ENCODE measurements at regions not wholly inside any gene's neighbourhood (a gene's known extent, or its start where the extent isn't known, plus 50 kb on each side); places are given as distances from the start of the nearest gene placed in this dataset.
"Not testable (repeated sequence)": the region's sequence is repeated elsewhere in the genome, so short reads cannot be mapped to it uniquely, and the experiment has no call there.

DNA sequence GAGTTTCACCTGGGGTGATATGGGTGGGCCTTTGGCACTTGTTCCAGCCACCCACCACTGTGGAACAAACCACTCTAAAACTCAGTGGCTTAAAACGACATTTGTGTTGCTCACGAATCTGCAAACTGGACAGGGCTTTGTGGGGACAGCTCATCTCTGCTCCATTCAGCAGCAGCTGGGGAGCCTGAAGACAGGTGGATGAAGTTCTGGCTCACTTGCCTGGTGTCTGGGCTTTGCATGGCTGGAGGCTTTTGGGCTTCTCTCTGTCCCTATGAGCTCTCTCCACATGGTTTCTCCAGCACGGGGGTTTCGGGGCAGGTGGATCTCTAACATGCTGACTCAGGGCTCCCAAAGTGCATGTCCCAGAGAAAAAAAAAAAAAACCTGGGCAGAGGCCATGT, 93.0 kb upstream of the GLI2 start:
- no peak for DNase-seq

DNA sequence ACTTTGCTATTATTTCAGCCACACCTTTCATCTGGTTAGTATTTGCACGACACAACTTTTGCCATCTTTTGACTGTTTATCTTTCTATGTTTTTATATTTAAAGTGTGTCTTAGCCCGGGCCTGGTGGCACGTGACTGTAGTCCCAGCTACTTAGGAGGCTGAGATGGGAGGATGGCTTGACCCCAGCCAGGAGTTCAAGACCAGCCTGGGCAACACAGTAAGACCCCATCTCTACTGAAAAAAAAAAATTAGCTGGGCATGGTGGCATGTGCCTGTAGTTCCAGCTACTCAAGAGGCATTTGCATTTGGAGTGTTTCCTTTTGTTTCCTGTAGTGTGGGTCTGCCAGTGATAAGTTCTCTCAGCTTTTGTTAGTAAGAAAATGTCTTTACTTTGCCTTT, 88.7 kb upstream of the GLI2 start:
- no peak for DNase-seq

GRCh38 chr2:120647487-120647886, 88.2 kb upstream of the GLI2 start:
- DNase-seq: no peak

DNA sequence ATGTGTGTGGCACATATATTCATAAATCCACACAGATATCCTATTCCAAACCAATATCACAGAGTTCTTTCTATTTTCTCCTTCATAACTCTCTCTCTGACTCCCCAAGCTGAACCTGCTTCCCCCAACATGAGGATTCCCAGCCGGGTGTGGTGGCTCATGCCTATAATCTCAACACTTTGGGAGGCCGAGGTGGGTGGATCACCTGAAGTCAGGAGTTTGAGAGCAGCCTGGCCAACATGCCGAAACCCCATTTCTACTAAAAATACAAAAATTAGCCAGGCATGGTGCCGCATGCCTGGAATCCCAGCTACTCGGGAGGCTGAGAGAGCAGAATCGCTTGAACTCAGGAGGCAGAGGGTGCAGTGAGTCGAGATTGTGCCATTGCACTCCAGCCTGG, 86.3 kb upstream of the GLI2 start:
- not testable (repeated sequence) for DNase-seq

DNA sequence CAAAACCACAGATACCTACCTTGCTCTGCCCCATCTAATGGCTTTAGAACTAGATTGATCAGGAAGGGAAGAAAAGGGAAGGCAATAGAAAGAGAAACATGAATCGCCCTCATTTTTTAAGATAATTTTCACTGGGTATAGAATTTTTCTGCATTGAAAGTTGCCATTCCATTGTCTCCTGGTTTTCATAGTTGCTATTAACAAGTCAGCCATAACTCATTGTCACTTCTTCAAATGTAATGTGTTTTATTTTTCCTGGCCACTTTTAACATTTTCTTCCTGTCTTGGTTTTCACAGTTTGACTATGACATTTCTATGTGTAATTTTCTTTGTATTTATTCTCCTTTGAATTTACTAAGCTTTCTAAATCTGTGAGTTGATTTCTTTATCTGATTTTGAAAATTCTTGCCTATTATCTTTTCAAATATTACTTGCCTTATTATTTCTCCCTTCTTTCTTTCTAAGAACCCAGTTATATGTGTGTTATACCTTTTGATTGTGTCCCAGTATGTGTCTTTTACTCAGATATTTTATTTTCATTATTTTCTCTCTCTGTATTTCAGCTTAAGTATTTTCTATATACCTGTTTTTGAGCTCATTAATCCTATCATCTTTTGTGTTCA, 85.5 kb upstream of the GLI2 start:
- DNase-seq: no peak

GRCh38 chr2:120651818-120652217, 83.8 kb upstream of the GLI2 start:
- no peak for DNase-seq

DNA sequence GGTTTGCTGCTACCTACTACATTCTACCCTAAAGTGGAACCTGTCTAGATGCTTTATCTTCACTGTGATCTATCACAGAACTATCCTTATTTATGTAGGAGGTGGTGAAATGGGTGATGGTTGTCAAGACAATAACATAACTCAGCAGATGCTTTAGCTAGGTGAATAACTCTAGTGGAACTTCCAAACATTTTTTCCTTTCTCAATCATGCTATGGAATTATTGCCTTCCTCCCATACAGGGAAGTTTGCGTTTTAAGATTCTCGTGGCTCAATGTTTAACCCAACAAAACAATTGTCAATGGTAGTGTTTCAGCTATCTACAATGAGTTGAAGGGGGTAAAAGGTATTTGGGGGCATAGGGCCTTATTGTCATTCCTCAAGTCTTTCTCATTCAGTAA, 82.6 kb upstream of the GLI2 start:
- no peak for DNase-seq

DNA sequence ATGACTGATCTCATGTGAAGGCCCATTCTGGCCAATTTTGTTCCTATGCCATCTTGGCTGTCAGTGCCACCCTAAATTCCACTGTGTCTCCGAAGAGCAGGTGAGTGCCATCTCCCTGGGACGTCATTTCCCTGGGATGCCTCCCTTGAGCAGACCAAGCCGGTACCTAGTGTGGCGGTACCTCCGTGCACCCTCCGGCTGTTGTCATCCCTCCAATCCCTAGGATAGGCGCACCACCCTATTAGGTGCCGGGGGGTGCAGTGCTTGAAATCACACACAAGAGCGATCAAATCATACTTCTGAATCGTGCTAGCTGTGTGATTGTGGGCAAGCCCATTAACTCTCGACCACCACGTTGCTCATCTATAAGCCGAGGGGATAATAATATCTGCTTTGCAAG, 81.8 kb upstream of the GLI2 start:
- no peak for DNase-seq

- DNase-seq: no peak
Measured at GRCh38 chr2:120654381-120655134, 81.1 kb upstream of the GLI2 start.

- no peak for DNase-seq
Measured at GRCh38 chr2:120656273-120656950, 79.3 kb upstream of the GLI2 start.

GRCh38 chr2:120658042-120658769, 77.5 kb upstream of the GLI2 start:
- no peak for DNase-seq

GRCh38 chr2:120658770-120659158, 76.9 kb upstream of the GLI2 start:
- DNase-seq: no peak

- DNase-seq: no peak
Measured at GRCh38 chr2:120659275-120659977, 76.2 kb upstream of the GLI2 start.

- DNase-seq: no peak
Measured at GRCh38 chr2:120660056-120660694, 75.5 kb upstream of the GLI2 start.

DNA sequence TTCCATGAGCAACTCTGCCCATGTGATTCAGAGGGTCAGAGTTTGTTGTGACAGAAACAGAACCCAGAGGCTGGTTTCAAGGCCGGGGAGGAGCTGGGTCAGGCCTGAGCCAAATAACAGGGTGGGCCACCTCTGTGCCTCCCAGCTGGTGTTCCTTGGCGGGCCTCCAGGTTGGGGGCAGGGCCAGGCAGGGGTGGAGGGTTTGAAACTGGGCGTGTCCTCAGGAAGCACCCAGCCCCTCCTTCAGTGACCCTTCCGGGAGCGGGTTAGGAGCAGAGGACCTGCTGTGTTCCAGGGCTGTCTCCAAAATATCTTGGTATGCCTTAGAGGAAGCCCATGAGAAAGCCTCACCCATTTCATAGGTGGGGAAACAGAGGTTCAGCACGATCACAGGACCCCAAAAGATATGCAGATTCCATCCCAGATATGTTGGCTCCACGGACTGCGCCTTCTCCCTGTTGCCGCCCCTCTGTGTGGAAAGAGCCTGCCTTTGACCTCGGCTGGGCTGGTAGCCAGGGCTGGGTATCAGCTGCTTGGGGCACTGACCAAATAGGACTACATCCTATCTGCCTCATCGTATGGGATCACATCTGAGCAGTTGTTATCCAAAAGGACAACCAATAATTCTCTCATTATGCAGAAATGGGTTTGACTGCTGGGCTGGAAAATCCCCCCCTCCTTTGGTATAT, 74.8 kb upstream of the GLI2 start:
- peak; percentile 35 for DNase-seq

- peak; percentile 65 for DNase-seq
Measured at GRCh38 chr2:120661551-120661950, 74.1 kb upstream of the GLI2 start.

DNA sequence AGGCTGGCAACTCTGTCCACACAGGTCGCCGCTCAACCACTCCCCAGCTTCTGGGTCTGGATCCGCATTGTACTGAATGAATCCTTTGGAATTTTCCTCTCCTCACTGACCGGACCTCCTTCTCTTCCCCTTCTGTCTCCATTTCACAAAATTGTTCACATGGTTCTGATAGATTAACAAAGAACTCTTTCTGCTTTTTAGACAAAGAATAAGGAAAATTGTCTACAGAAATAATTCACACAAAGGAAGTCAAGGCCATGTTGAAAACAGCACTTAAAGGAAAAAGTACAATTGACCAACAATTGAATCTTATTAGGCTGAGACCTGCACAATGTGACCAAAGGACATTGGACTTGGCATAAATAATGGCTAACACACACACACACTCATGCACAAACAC, 73.6 kb upstream of the GLI2 start:
- no peak for DNase-seq

GRCh38 chr2:120662746-120663145, 72.9 kb upstream of the GLI2 start:
- no peak for DNase-seq

DNA sequence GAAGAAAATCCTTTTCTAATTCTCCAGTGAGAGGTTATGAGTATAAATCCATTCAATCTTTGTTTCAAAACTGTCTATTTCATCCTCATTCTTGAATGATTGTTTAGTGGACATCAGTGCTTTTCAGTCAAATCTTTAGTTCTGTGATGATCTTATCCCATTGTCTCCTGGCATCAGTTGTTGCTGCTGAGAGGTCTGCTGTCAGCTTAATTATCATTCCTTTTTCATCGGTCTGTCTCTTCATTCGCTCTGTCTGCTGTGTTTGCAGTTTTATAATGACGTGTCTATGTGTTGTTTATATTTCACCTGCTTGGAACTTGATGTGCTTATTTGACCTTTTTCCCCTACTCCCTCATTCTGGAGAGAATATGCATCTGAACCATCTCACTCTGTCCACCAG, 69.2 kb upstream of the GLI2 start:
- no peak for DNase-seq

GRCh38 chr2:120667981-120668380, 67.7 kb upstream of the GLI2 start:
- no peak for DNase-seq

DNA sequence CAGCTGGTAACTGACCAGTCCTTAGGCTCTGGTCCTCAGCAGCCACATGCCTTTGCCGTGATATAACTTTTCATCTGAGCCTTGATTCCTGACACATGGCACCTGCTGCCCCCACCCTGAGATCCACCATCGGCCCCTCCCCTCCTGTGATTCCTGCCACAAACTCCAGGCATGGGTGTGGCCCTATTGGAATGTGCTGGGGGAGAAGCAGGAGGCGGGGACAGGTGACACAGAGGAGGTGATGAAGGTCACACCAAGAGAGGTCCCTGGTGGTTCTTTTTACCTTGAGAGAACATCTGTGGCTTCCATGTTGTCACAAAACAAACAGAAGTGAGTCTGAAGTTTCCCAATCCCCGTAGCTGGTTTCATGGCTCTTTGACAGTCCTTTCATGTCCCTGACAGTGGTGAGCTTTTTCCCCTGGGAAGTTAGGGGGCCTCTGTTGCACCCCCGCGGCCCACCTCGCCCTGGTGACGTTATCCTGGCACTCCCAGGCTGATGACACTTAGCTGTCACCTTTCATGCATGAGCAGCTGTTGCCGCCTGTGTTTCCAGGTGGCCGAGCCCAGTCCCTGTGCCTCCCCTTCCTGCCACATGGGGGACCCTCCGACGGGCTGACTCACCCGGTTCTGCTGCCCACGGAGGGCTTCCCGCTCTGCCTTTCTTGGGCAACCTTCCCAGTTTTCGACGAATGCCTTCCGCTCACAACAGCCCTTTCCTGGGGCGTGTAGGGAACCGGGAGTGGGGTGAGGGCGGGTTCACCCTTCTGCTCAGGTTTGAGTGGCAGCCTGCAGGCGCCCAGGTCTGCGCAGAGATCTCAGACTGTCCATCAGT, 66.3 kb upstream of the GLI2 start:
- DNase-seq: peak; percentile 56
